Brain microvascular endothelial cell (primary cell): ENCODE measurements at regions not wholly inside any gene's neighbourhood (a gene's known extent, or its start where the extent isn't known, plus 50 kb on each side); places are given as distances from the start of the nearest gene placed in this dataset.

Experiments
- DNase-seq: peaks from one replicate; pipeline ENCODE4 v3.0.0-alpha.2; 2020
- H3K27ac ChIP-seq: fragments of 250-450 bp; sonication (Bioruptor Pico); 2 replicates; pipeline ENCODE4 v1.5.1; 2020; ENCODE audit warnings: mild to moderate bottlenecking, moderate library complexity
- H3K27me3 ChIP-seq: fragments of 250-450 bp; sonication (Bioruptor Pico); replicated peaks from 2 replicates; pipeline ENCODE4 v1.5.1; 2020; ENCODE audit warnings: mild to moderate bottlenecking
- H3K36me3 ChIP-seq: fragments of 250-450 bp; sonication (Bioruptor Pico); replicated peaks from 2 replicates; pipeline ENCODE4 v1.5.1; 2020; ENCODE audit warnings: mild to moderate bottlenecking
- H3K4me3 ChIP-seq: 2 replicates; pipeline ENCODE4 v1.5.1; 2011; ENCODE audit warnings: low read depth, mild to moderate bottlenecking, control low read depth, low read length, moderate library complexity
- in situ Hi-C: cut with HindIII; loops from 2 replicates; pipeline ENCODE4 v1.10.0; 2017; ENCODE audit warnings: low sequenced_read_pairs, low pct_ligation_motif_present
- TF ChIP-seq, protein P1 (sequence below): IDR thresholded peaks from 2 replicates; pipeline ENCODE4 v1.5.1; 2011; ENCODE audit warnings: low read depth, mild to moderate bottlenecking, moderate library complexity, low read length, control low read depth, inconsistent platforms; ENCODE audit errors: missing control alignments

DNA sequence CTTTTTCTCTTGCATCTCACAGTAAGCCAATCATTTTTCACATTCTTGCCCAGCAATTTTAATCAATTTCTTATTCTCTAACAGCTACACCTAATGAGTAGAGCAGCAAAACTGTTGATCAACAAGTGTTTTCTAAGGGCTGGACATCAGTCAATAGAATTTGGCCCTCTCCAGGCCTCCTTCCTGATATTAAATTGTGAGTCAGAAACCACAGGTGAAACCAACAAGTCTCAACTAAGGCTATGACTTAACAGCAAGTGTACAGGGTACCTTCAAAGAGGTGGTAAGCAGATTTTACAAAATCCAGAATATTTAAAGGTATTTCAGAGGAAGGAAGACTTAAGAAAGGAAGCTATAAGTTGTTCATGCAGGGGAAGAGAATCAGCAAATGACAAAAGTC lies 156.5 kb upstream of the ARHGAP24 start:
- Histone ChIP-seq H3K4me3 (no peak overlapping the region), H3K27me3 (no peaks in the 10 kb centered on the region), H3K27ac (no peak overlapping the region), H3K36me3 (no peaks in the 10 kb centered on the region)
- TF ChIP-seq, protein P1, sequence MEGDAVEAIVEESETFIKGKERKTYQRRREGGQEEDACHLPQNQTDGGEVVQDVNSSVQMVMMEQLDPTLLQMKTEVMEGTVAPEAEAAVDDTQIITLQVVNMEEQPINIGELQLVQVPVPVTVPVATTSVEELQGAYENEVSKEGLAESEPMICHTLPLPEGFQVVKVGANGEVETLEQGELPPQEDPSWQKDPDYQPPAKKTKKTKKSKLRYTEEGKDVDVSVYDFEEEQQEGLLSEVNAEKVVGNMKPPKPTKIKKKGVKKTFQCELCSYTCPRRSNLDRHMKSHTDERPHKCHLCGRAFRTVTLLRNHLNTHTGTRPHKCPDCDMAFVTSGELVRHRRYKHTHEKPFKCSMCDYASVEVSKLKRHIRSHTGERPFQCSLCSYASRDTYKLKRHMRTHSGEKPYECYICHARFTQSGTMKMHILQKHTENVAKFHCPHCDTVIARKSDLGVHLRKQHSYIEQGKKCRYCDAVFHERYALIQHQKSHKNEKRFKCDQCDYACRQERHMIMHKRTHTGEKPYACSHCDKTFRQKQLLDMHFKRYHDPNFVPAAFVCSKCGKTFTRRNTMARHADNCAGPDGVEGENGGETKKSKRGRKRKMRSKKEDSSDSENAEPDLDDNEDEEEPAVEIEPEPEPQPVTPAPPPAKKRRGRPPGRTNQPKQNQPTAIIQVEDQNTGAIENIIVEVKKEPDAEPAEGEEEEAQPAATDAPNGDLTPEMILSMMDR, result no peak
- DNase-seq, result no peak
- in situ Hi-C loops, result no loop called here

DNA sequence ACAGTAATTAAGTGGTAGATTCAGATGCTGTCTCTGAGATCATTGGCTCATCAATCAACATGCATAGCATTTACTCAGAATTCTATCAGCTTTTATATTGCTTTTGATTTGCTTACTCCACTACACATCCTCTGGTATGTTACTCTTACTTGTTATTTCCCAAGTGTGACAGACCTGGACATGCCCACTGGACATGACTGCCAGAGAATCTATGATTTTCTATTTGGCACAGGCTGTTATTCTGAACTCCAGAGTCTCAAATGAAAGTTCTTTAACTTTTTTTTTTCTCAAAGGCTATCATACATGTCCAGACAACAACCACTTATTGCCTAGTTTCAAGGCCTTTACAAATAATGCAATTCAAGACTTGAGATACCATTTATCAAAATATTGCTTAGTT lies 116.1 kb upstream of the ARHGAP24 start:
- in situ Hi-C loops, result no loop called here
- Histone ChIP-seq H3K27ac (no peak overlapping the region), H3K4me3 (no peak overlapping the region), H3K36me3 (no peaks in the 10 kb centered on the region), H3K27me3 (no peaks in the 10 kb centered on the region)
- no peak for DNase-seq
- TF ChIP-seq, protein P1, result no peak

DNA sequence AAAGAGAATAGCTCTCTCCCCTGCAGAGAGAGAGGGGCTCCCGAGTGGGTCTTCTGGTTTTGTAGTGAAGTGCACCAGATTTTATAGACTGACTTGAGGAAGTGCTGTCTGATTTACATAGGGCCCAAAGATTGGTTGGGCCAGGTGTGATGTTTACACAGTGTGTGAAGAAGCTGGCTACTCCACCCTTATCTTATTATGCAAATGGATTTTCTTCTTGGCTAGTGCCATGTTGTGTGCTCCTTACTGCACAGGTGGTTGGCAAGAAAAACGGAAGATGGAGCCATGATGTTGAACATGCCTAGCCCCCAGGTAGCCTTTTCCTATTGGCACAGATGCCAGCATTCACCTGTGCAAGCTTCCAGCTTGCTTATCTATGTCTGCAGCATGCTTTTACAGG lies 112.4 kb upstream of the ARHGAP24 start:
- Histone ChIP-seq H3K4me3 (no peak overlapping the region), H3K27me3 (no peaks in the 10 kb centered on the region), H3K36me3 (no peaks in the 10 kb centered on the region), H3K27ac (no peak overlapping the region)
- in situ Hi-C loops, result no loop called here
- TF ChIP-seq, protein P1, result no peak
- no peak for DNase-seq

DNA sequence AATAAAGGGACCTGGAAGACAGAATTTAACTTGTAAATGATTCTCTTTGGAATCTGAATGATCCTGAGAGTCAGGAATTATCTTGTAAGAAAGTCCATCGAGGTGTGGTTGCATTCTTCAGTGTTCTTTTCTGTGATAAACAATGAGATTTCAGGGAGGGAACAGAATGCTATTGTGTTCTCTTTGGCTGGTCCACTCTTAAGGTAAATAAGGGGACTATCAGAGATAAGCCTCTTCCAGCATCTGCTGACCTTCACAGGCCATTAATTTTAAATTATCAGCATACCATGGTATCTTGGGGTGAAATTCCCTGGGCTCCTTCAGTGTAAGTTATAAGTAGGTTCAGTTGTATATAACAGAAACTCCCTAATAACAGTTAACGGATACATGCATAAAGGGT lies 107.1 kb upstream of the ARHGAP24 start:
- in situ Hi-C loops, result no loop called here
- DNase-seq, result no peak
- H3K36me3 ChIP-seq, result no peaks in the 10 kb centered on the region
- no peak overlapping the region for H3K27ac ChIP-seq
- TF ChIP-seq, protein P1, result no peak
- no peaks in the 10 kb centered on the region for H3K27me3 ChIP-seq
- H3K4me3 ChIP-seq, result no peak overlapping the region

DNA sequence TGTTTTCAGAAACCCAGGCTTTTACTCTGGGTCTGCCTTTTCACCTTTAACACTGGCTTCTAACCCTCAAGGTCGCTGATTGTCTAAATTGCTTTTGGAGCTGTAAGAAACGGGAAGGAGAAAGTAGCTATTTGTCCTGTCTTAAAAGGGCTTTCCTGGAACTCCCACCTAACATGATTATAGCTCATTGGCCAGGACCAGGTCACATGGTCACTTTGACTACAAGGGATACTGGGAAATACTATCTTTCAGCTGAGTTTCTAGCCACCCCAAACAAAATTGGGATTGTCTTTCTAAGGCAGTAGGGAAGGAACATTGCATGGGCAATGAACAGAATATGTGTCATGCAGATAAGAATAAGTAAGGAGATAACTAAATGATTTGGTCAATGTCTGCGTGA lies 106.7 kb upstream of the ARHGAP24 start:
- in situ Hi-C loops, result no loop called here
- TF ChIP-seq, protein P1, result no peak
- Histone ChIP-seq H3K36me3 (no peaks in the 10 kb centered on the region), H3K27me3 (no peaks in the 10 kb centered on the region), H3K27ac (no peak overlapping the region), H3K4me3 (no peak overlapping the region)
- DNase-seq, result no peak

DNA sequence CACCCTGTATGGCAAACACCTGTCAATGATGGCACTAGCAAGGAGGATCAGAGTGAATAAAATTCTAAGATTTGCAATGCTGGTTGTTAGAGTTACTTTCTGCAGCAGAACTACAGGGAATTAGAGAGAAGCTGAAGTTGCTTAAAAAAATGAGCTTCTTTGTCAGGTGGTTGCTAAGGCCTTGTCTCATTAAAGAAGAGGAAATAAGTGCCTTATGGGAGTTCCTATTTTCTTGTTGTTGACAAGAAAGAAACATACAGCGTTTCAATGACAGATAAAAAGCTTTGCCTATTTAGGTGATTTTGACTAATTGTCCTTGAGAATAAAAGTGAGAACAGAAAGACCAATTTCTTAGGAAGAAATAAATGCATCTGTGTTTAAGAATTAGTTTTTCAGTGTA lies 106.0 kb upstream of the ARHGAP24 start:
- no peak for DNase-seq
- Histone ChIP-seq H3K27me3 (no peaks in the 10 kb centered on the region), H3K27ac (no peak overlapping the region), H3K4me3 (no peak overlapping the region), H3K36me3 (no peaks in the 10 kb centered on the region)
- in situ Hi-C loops, result no loop called here
- TF ChIP-seq, protein P1, result no peak
